ENCODE measurements at regions not wholly inside any gene's neighbourhood (a gene's known extent, or its start where the extent isn't known, plus 50 kb on each side); places are given as distances from the start of the nearest gene placed in this dataset.
A peak's percentile ranks its signal among the peaks of the same experiment; 100 is the strongest.

- TF ChIP-seq, protein P1, sequence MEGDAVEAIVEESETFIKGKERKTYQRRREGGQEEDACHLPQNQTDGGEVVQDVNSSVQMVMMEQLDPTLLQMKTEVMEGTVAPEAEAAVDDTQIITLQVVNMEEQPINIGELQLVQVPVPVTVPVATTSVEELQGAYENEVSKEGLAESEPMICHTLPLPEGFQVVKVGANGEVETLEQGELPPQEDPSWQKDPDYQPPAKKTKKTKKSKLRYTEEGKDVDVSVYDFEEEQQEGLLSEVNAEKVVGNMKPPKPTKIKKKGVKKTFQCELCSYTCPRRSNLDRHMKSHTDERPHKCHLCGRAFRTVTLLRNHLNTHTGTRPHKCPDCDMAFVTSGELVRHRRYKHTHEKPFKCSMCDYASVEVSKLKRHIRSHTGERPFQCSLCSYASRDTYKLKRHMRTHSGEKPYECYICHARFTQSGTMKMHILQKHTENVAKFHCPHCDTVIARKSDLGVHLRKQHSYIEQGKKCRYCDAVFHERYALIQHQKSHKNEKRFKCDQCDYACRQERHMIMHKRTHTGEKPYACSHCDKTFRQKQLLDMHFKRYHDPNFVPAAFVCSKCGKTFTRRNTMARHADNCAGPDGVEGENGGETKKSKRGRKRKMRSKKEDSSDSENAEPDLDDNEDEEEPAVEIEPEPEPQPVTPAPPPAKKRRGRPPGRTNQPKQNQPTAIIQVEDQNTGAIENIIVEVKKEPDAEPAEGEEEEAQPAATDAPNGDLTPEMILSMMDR (IDR thresholded peaks at IDR 0.05) = peak; percentile 36 to 52 (median 43)
- no peak for TF ChIP-seq POLR2A (IDR thresholded peaks at IDR 0.05)
These were observed 245.3 kb downstream of the OSTF1 start for GRCh38 chr9:75333624-75334023.

All from testis (tissue), 2 donors.